H9 (cell line): ENCODE measurements at regions not wholly inside any gene's neighbourhood (a gene's known extent, or its start where the extent isn't known, plus 50 kb on each side); places are given as distances from the start of the nearest gene placed in this dataset.

Source experiments
- DNase-seq: peaks from one replicate; pipeline ENCODE4 v3.0.0-alpha.2; 2017
- H2AFZ ChIP-seq: one replicate; pipeline ENCODE4 v1.6.1; 2013; ENCODE audit warnings: mild to moderate bottlenecking, low read length, control low read depth, moderate library complexity
- H2AK5ac ChIP-seq: 2 replicates; pipeline ENCODE4 v1.6.1; 2013; ENCODE audit warnings: low read length, control low read depth, mixed read lengths; ENCODE audit not compliant: insufficient read length
- H2BK120ac ChIP-seq: one replicate; pipeline ENCODE4 v1.6.1; 2013; ENCODE audit warnings: low read depth, mild to moderate bottlenecking, low read length, control low read depth, inconsistent platforms; ENCODE audit not compliant: poor library complexity, severe bottlenecking
- H2BK12ac ChIP-seq: 2 replicates; pipeline ENCODE4 v1.6.1; 2013; ENCODE audit warnings: low read length, control low read depth, mixed read lengths, low read depth; ENCODE audit not compliant: insufficient read length
- H2BK15ac ChIP-seq: 2 replicates; pipeline ENCODE4 v1.6.1; 2013; ENCODE audit warnings: low read depth, low read length, control low read depth
- H2BK20ac ChIP-seq: one replicate; pipeline ENCODE4 v1.6.1; 2013; ENCODE audit warnings: low read depth, mild to moderate bottlenecking, low read length, control low read depth, inconsistent platforms; ENCODE audit not compliant: poor library complexity, severe bottlenecking
- H2BK5ac ChIP-seq: 2 replicates; pipeline ENCODE4 v1.6.1; 2013; ENCODE audit warnings: low read length, control low read depth, mixed read lengths; ENCODE audit not compliant: insufficient read length
- H3K14ac ChIP-seq: 2 replicates; pipeline ENCODE4 v1.6.1; 2013; ENCODE audit warnings: low read length, control low read depth; ENCODE audit not compliant: insufficient read depth
- H3K18ac ChIP-seq: 2 replicates; pipeline ENCODE4 v1.6.1; 2013; ENCODE audit warnings: low read depth, mild to moderate bottlenecking, mixed read lengths, low read length, control low read depth; ENCODE audit not compliant: insufficient read length
- H3K23ac ChIP-seq: 2 replicates; pipeline ENCODE4 v1.6.1; 2013; ENCODE audit warnings: low read length, control low read depth, mixed read lengths, low read depth; ENCODE audit not compliant: insufficient read length
- H3K23me2 ChIP-seq: 2 replicates; pipeline ENCODE4 v1.6.1; 2013; ENCODE audit warnings: low read depth, mild to moderate bottlenecking, mixed read lengths, low read length, control low read depth; ENCODE audit not compliant: insufficient read length, poor library complexity, severe bottlenecking
- H3K27ac ChIP-seq: 2 replicates; pipeline ENCODE4 v1.5.1; 2013; ENCODE audit warnings: low read length, control low read depth, mixed read lengths, low read depth; ENCODE audit not compliant: insufficient read length
- H3K27me3 ChIP-seq: 2 replicates; pipeline ENCODE4 v1.6.1; 2013; ENCODE audit warnings: low read length, control low read depth, inconsistent platforms; ENCODE audit not compliant: insufficient read depth
- H3K4ac ChIP-seq: 2 replicates; pipeline ENCODE4 v1.6.1; 2013; ENCODE audit warnings: low read depth, mild to moderate bottlenecking, control low read depth, inconsistent platforms, low read length, moderate library complexity
- H3K4me1 ChIP-seq: 2 replicates; pipeline ENCODE4 v1.6.1; 2013; ENCODE audit warnings: low read length, control low read depth, inconsistent platforms; ENCODE audit not compliant: insufficient read depth
- H3K4me2 ChIP-seq: 2 replicates; pipeline ENCODE4 v1.6.1; 2013; ENCODE audit warnings: low read length, control low read depth, mixed read lengths; ENCODE audit not compliant: insufficient read length, insufficient read depth
- H3K56ac ChIP-seq: 2 replicates; pipeline ENCODE4 v1.6.1; 2013; ENCODE audit warnings: low read depth, mild to moderate bottlenecking, mixed read lengths, low read length, control low read depth; ENCODE audit not compliant: insufficient read length
- H3K79me1 ChIP-seq: 2 replicates; pipeline ENCODE4 v1.6.1; 2013; ENCODE audit warnings: low read depth, mild to moderate bottlenecking, moderate library complexity, low read length, control low read depth, inconsistent platforms; ENCODE audit not compliant: insufficient read depth, poor library complexity, severe bottlenecking
- H3K79me2 ChIP-seq: 2 replicates; pipeline ENCODE4 v1.6.1; 2013; ENCODE audit warnings: low read length, control low read depth, inconsistent platforms; ENCODE audit not compliant: insufficient read depth
- H3K9ac ChIP-seq: 2 replicates; pipeline ENCODE4 v1.6.1; 2013; ENCODE audit warnings: low read length, control low read depth, mixed read lengths; ENCODE audit not compliant: insufficient read length; ENCODE audit errors: extremely low read depth
- H3K9me3 ChIP-seq: one replicate; pipeline ENCODE4 v1.6.1; 2013; ENCODE audit warnings: low read depth, low read length, inconsistent platforms; ENCODE audit not compliant: control insufficient read depth
- H3T11ph ChIP-seq: one replicate; pipeline ENCODE4 v1.6.1; 2013; ENCODE audit warnings: mild to moderate bottlenecking, low read length, control low read depth, inconsistent platforms
- H4K20me1 ChIP-seq: one replicate; pipeline ENCODE4 v1.6.1; 2013; ENCODE audit not compliant: control insufficient read depth, insufficient read length, insufficient read depth
- H4K5ac ChIP-seq: 2 replicates; pipeline ENCODE4 v1.6.1; 2013; ENCODE audit warnings: low read depth, mild to moderate bottlenecking, mixed read lengths, low read length, control low read depth; ENCODE audit not compliant: insufficient read length
- H4K8ac ChIP-seq: replicated peaks from 2 replicates; pipeline ENCODE4 v1.6.1; 2013; ENCODE audit warnings: low read length, control low read depth, mixed read lengths, low read depth; ENCODE audit not compliant: insufficient read length
- H4K91ac ChIP-seq: 2 replicates; pipeline ENCODE4 v1.6.1; 2013; ENCODE audit warnings: low read depth, mild to moderate bottlenecking, moderate library complexity, mixed read lengths, low read length, control low read depth; ENCODE audit not compliant: insufficient read length
- H3K27ac Mint-ChIP-seq, 3 experiments: 2 replicates in 2 of 3; 3 replicates in 1 of 3; pipeline ENCODE4 v1.8.0; 2020 to 2021; ENCODE audit warnings: mixed read lengths in 3 of 3, mild to moderate bottlenecking in 1 of 3, moderate library complexity in 1 of 3
- H3K27me3 Mint-ChIP-seq: 2 replicates; pipeline ENCODE4 v1.8.0; 2021; ENCODE audit warnings: low read depth, mild to moderate bottlenecking, moderate library complexity, mixed read lengths
- H3K36me3 Mint-ChIP-seq, 3 experiments: 2 replicates in 2 of 3; 3 replicates in 1 of 3; pipeline ENCODE4 v1.8.0; 2020 to 2021; ENCODE audit warnings: low read depth in 3 of 3, mixed read lengths in 3 of 3; ENCODE audit not compliant: insufficient read depth in 1 of 3
- H3K4me1 Mint-ChIP-seq, 2 experiments: 2 replicates each; pipeline ENCODE4 v1.8.0; 2020; ENCODE audit warnings: mixed read lengths in 2 of 2
- H3K4me3 Mint-ChIP-seq, 2 experiments: 2 replicates in 1 of 2; 3 replicates in 1 of 2; pipeline ENCODE4 v1.8.0; 2020 to 2021; ENCODE audit warnings: mild to moderate bottlenecking in 2 of 2, mixed read lengths in 2 of 2, moderate library complexity in 1 of 2
- H3K9me3 Mint-ChIP-seq, 2 experiments: 2 replicates in 1 of 2; 3 replicates in 1 of 2; pipeline ENCODE4 v1.8.0; 2020; ENCODE audit warnings: mild to moderate bottlenecking in 2 of 2, mixed read lengths in 2 of 2, moderate library complexity in 1 of 2
- CTCF ChIP-seq: fragments of 200-600 bp; sonication (generic); conservative IDR thresholded peaks from 3 replicates; pipeline ENCODE4 v1.8.0; 2021; ENCODE audit warnings: antibody characterized with exemption, mild to moderate bottlenecking
- WGBS: extraction: QIAGEN DNeasy Blood & Tissue Kit; methylation state at CpG from one replicate; pipeline ENCODE4 v1.1.7; 2013; ENCODE audit warnings: missing lambda C conversion rate, low lambda C conversion rate, mixed read lengths; ENCODE audit not compliant: insufficient read length; ENCODE audit errors: extremely low coverage; 5-methylcytosine and 5-hydroxymethylcytosine counted together

GRCh38 chr15:26049900-26050657, 187.0 kb upstream of the ATP10A start:
- Histone ChIP-seq H3K4me2 (no peak overlapping the region), H2BK15ac (no peak overlapping the region), H2BK12ac (no peak overlapping the region), H2BK120ac (no peak overlapping the region), H2BK5ac (no peak overlapping the region), H3K79me2 (no peaks in the 10 kb centered on the region), H3K18ac (no peak overlapping the region), H3K23me2 (no peaks in the 10 kb centered on the region), H2BK20ac (no peak overlapping the region), H3K79me1 (no peaks in the 10 kb centered on the region), H3K14ac (no peak overlapping the region), H3K4me1 (no peaks in the 10 kb centered on the region), H4K20me1 (no peaks in the 10 kb centered on the region), H4K8ac (no peak overlapping the region), H3K4ac (no peak overlapping the region), H3K56ac (no peak overlapping the region), H3T11ph (no peak overlapping the region), H2AK5ac (no peak overlapping the region), H2AFZ (no peak overlapping the region), H3K27me3 (no peaks in the 10 kb centered on the region), H4K91ac (no peak overlapping the region), H4K5ac (no peak overlapping the region), H3K9me3 (no peaks in the 10 kb centered on the region), H3K23ac (no peak overlapping the region), H3K9ac (no peak overlapping the region), H3K27ac (no peak overlapping the region)
- Mint-ChIP-seq H3K4me1 (peaks cover 6 to 14% of the 10 kb centered on the region in 2 experiments; a peak in 3 of 4 replicates), H3K27me3 (peaks cover 1% of the 10 kb centered on the region), H3K4me3 (no peak overlapping the region), H3K36me3 (no peaks in the 10 kb centered on the region), H3K9me3 (peaks cover 0 to 3% of the 10 kb centered on the region in 2 experiments; a peak in 3 of 5 replicates), H3K27ac (no peak overlapping the region)
- DNase-seq, result no peak
- TF ChIP-seq CTCF, result no peak
- no CpG with 5 or more reads among the region's 9 CpGs for WGBS
